Fibroblast of skin of right quadriceps (primary cell): ENCODE measurements at regions not wholly inside any gene's neighbourhood (a gene's known extent, or its start where the extent isn't known, plus 50 kb on each side); places are given as distances from the start of the nearest gene placed in this dataset.
"Not testable (repeated sequence)": the region's sequence is repeated elsewhere in the genome, so short reads cannot be mapped to it uniquely, and the experiment has no call there.

Experiments used
- DNase-seq: peaks from one replicate; pipeline ENCODE4 v3.0.0-alpha.2; 2013

DNA sequence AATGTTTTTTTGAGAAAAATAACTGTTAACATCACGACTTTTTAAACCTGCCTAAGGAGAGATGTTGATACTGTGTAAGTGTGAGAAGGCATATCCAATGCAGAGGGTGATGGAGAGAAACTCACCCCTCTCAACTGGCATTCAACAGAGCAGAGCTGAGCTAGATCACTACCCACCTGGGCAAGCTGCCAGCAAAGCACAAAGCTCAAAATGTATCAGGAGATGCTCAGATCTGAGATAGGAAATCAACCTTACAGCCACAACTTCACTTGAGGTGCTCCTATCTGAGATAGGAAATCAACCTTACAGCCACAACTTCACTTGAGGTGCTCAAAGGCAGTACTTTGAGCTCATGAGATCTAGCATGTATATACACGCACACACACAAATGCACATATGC is 151.5 kb upstream of the PDE1C start:
- DNase-seq, result no peak

DNA sequence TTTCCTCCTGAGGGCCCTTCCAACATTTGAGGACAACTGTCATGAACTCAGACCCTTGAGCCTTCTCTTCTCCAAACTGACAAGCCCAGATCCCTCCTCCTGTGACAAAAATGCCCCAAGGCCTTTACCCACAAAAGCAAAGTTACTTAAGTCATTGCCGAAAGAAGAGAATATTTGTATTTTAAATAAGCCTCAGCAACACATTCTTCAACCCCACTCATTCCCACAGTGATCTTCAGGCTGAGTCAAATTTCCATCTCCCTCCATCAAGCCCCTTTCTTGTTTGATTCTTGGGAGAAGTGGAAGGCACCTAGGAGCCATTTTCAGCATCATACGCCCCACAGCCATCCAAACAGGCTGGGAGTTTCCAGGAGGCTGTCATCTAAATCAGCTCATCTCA is 150.8 kb upstream of the PDE1C start:
- DNase-seq, result no peak

DNA sequence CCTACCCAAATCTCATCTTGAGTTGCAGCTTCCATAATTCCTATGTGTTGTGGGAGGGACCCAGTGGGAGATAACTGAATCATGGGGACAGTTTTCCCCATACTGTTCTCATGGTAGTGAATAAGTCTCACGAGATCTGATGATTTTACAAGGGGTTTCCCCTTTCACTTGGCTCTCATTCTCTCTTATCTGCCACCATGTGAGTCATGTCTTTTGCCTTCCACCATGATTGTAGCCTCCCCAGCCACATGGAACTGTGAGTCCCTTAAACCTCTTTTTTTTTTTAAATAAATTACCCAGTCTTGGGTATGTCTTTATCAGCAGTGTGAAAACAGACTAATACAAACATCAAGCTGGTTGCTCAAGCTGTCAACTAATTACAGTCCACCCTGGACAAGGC is 149.6 kb upstream of the PDE1C start:
- not testable (repeated sequence) for DNase-seq

DNA sequence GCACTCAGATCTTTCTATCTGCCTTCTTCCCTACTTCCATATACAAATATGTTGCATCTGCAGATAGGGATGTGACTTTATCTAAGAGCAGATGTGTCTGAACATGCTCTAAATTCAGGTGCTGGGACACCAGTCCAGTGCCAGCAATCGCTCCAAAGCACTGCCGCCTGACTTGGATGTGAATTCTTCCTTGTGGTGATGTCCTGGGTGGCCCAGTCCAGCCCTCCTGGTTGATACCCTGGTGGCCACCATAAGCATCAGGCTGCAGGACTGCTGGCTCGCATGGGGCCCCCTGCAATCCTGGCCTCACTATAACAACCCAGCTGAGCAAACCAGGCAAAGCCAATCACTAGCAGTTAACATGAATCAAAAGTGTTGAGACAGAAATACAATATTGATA is 149.2 kb upstream of the PDE1C start:
- no peak for DNase-seq

DNA sequence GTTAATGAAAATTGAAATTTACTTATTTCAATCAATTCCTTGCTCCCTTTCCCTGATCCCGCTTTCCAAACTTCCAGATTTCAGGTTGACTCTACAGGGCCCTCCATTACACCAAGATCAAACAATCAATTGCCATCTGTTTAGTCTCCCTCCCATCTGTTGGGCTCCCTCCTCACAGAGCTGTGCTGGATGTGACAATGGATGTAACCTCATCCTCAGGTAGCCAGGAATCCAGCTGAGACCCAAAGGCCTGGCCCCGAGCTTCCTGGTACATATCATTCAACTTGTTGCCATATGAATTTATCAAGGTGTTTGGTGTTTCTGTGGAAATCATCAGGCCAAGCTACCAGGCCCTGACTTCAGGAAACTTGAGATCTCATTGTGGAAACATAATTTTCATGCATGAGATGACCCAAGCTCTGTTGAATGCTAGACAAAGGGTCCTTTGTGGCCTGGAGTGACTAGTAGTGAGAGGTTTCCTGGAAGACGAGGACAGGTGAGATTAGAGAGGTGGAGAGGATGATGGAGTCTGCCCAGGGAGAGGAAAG is 148.6 kb upstream of the PDE1C start:
- no peak for DNase-seq

DNA sequence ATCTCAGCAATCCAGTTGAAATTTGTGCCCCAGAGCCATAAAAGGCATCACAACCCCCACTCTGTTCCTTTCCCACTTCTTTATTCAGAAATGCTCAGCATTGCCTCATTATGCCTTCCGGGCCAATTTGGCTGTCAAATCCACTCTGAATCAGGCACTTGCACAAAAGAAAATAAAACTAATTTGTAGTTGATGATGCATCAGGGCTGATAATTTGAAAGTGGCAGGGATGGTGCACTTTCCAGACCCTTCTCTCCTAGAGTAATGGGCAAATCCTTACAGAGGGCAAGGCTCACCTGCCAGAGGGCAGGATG is 147.9 kb upstream of the PDE1C start:
- DNase-seq, result no peak

DNA sequence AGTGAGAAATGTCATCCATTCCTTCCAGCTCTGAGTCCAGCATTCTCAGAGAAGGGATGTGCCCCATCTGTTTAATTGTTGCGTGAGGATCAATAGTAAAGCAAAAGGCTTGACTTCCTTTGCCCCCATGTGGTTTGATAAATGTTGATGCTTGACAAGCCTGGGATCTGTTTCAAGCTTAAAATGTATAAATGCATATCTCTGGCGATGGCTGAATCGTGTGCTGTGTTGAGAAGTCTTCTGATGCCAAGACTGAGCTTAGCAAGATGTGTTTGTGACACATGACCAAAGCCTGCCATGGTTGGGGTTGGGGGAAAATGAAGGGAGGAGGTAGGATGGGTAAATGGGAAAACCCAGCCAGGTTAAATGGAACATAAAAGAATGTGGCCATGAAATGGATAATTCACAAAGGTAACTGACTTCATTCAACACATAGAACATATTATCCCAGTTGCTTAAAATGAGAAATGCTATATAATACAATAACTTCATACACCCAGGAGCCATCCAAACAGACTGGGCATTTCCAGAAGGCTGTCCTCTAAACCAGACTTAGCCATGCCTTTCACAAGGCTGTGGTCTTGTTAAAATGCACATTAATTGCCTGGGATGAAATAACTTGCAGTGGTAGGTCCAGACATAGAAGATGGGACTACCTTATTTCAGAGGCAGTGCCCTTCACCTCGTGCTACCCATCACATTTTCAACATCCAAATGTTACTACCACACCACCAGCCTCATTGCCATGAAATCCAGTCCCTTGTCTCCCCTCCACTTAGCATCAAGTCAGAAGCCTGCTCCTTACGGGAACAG is 147.3 kb upstream of the PDE1C start:
- no peak for DNase-seq

DNA sequence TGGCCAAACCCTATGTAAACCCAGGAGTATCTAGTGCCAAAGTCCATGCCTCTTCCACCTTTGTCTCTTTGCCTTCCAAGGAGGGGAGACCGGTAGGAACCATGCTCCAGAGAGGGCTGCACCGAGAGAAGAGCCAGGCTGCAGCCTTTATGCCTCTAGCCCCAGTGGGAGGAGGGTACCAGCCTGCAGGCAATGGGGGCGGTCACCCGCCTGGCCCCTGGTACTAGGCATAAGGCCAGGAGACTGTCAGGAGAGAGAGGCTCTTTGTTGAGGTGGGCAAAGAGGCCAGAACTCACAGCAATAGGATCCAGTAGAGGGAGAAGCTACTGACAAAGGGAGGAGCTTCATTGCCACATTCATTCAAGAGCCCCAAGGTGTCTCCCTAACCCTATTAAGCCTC is 146.6 kb upstream of the PDE1C start:
- no peak for DNase-seq

DNA sequence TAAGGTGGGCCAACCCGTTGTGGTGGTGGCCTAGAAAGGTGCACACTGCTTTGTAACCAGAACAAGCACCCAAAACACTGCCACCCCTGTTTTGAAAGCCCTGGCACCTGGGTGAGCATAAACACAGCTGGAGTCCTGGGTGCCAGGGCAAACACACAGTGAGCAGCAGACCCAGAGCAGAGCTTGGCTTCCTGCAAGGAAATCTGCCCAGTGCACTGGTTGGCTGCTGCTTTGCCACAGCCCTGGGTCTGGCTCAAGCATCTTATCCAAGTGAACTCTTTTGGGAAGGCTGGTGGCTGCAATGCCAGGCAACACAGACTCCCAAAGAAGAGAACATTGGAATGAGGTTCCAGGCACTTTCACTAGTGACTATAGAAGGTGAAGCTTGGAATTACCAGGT is 145.5 kb upstream of the PDE1C start:
- no peak for DNase-seq

DNA sequence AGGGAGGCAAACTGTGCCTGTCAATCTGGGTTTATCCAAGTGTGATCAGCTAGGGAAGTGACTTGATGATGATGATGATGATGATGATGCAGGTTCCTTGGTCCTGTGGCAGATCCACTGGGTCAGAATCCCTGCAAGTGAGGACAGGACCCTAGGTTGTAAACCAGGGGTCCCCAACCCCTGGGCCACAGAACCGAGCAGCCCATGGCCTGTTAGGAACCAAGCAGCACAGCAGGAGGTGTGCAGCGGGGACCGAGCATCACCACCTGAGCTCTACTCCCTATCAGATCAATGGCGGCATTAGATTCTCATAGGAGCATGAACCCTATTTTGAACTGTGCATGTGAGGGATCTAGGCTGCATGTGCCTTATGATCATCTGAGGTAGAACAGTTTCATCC is 144.7 kb upstream of the PDE1C start:
- DNase-seq, result no peak

DNA sequence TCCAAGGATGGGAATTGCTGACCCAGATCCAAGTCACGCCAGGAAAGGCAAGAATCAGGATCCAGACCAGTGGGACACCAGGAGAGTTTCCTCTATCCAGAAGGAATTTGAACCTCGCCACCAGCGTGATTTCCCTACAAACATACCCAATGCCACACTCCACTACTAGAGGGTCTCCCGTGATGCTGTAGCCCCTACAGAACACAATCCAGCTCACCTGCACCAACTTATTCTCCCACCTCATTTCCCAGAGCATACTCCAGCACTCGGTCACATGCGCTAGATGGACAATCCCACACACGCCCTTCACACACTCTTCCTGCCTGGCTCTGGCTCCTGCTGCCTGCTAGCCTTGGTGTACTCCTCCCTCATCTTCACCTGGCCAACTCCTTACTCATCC is 142.1 kb upstream of the PDE1C start:
- no peak for DNase-seq

DNA sequence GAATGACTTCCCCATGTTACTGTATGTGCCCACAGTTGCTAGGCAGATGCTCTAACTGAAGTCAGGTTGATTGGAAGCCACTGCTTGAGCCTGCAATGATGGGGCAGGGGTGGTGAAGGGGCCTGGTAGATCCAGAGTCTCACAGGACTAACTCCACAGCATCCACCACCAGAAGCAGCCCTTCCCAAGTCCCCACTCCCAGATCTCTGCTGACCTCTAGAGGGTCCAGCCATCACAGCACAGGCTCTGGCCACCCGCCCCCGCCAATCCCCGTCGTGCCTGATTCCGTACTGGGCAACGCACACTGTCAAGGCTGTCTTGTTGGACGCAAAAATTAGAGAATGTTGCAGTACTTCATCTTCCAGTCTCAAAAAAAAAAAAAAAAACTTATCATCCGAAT is 136.8 kb upstream of the PDE1C start:
- peak; percentile 6 for DNase-seq

DNA sequence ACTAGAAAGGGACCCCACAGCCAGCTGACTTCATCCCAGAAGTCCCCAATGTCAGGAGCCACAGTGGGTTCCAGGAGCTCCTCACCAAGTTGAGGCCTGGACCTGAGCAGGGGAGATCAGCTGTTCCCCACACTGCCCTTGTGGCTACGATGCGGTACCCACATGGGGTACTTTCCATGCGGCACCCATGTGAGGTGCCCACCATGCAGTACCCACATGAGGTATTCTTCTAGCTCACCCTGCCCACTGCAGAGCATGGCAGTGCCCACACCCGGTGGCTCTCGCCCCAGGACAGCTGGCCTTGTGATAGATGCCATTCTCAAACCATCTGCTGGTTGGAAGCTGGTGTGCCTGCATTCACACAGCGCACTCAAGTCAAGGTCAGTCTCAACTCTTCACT is 136.3 kb upstream of the PDE1C start:
- DNase-seq, result no peak

DNA sequence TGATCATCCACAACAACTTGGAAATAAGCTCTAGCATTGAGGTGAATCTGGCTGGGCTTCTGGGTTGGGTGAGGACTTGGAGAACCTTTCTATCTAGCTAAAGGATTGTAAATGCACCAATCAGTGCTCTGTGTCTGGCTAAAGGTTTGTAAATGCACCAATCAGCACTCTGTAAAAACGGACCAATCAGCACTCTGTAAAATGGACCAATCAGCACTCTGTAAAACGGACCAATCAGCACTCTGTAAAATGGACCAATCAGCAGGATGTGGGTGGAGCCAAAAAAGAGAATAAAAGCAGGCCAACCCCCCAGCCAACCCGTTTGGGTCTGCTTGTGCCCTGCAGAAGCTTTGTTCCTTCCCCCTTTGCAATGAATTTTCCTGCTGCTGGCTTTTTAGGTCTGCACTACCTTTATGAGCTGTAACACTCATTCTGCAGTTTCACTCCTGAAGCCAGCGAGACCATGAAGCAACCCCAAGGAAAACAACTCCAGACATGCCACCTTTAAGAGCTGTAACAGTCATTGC is 135.2 kb upstream of the PDE1C start:
- not testable (repeated sequence) for DNase-seq

DNA sequence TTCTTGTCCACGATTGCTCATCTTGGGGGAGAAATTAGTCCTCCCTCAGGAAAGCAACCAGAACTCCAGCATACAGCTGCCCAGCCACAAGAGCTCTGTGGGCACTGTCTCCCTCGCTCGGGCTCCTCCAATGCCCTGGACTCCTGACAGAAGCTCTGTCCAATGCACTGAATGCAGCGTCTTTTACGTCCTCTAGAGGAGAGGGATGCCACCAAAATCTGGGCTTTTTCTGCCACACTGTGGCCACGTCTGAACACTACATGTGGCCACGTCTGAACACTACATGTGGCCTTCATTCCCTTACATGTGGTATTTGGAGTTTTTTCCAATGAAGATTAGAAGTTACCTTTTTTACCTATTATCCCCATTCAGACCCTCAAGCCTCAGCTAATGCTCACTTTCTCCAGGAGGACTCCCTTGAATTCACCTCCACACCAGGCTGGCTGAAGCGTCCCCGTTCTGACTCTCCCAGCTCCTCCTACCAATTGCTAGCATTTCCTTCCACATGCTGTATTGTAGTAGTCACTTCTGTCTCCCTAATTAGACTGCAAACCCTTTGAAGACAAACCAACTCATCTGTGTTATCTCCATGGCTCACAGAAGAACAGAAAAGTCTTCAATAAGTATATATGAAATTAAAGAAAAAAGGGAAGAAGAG is 134.3 kb upstream of the PDE1C start:
- peak; percentile 78 for DNase-seq

DNA sequence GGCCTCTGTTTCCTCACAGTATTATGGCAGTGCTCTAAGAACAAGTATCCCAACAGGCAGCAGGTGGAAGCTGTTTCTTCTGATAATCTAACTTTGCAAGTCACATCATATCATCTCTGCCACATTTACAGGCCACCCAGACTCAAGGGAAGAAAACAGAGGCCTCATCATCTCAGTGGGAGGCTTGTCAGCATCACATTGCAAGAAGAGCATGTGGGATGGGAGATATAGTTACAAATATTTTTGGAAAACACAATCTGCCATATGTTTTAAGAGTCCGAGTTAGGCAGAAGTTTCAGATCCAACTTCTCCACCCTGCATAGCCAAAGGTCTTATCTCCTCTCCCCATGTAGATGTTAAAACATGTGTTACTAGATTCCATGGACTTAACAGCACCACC is 130.4 kb upstream of the PDE1C start:
- DNase-seq, result no peak

DNA sequence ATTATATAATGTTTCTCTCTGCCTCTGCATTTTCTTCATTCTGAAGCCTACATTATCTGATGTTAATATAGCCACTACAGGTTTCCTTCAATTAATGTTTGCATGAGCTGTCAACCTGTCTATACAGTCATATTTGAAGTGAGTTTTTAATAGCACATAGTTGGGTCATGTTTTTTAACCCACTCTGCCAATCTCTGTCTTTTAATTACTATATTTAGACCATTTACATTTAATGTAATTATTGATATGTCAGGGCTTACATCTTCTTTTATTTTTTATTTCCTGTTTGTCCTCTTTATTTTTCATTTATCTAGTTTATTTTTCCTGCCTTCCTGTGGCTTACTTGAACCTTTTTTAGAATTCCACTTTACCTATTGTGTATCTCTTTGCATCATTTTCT is 124.3 kb upstream of the PDE1C start:
- no peak for DNase-seq

DNA sequence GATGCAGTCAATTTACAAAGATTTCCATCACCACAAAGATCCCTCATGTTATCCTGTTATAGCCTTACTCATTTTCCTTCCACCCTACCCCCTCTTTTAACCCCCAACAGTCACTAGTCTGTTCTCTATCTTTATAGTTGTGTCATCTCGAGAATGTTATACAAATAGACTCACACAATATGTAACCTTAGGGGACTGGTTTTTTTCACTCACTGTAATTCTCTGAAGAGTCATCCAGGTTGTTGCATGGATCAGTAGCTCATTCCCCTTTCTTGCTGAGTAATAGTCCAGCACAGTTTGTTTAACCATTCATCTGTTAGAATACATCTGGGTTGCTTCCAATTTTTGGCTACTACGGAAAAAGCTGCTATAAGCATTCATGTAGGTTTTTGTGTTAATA is 121.1 kb upstream of the PDE1C start:
- no peak for DNase-seq

DNA sequence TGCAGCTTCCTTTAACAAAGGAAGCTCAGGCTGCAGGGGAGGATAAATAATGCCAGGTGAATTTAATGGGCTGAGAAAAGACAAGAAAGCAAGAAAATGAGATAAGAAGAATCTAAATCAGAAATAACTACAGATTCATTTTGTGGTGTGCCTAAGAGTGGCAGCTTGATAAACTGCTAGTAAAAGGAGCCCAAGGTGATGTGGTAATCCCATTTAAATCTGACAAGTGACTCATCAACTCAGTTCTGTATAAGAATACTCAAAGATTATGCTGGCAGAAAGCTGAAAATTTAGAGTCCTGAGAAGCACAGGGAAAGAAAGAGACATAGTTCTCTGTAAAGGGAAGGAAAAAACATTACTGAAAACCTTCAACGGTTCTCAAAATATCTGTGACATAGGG is 109.4 kb upstream of the PDE1C start:
- no peak for DNase-seq

DNA sequence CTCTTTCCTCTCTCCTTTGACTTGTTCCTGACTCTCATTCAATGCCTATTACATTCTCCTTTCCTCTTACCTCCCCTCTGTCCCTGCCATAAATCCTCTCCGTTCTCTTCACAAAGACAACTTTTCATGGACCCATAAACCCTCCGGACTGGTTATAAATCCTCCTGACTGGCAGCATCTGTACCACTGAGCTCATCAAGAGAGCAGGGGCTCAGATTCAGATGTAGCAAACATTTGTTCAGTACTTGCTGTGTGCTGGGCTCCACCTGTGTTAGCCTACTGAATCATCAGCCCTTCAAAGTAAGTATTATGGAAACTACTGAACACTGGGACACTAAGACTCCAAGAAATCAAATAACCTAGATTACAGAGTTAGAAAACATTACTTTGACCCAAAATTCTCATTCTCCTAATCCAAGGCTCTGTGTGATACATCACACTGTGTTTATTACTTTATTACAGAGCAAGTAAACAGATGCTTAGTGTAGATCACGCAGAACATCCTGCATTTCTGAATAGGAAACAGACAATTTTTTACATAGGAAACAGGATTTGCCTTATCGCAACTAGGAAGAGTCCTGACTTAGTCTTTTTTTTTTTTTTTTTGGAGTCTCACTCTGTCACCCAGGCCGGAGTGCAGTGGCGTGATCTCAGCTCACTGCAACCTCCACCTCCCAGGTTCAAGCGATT is 108.6 kb upstream of the PDE1C start:
- no peak for DNase-seq

DNA sequence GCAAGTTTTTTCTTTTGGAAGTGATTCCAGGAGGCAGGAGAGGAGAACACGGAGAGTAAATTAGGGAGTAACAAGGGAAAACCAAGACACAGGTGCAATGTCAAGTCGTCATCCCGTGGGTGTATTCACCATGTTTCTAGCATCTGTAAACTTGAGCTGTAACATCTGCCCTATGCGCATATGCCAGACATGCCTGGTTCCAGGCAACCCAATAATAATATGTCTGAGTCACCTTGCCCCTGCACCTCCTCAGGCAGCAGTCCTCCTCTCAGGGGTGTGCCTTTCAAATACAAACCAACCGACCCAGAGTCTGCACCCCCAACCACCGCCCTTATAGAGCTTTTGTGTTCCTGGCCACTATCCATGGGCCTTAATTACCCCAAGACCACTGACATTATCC is 107.0 kb upstream of the PDE1C start:
- no peak for DNase-seq

DNA sequence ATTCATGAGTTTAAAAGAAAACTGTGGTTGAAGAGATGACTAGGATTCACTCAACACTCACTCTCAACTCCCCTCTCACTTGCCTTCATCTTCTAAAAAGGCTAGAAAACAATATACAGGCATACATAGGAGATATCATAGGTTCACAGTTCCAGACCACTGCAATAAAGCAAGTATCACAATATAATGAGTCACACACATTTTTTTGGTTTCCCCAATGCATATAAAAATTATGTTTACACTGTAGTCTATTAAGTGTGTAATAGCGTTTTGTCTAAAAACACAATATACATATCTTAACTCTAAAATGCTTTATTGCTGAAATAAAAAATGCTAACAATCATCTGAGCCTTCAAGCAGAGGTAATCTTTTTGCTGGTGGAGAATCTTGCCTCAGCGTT is 104.9 kb upstream of the PDE1C start:
- no peak for DNase-seq

DNA sequence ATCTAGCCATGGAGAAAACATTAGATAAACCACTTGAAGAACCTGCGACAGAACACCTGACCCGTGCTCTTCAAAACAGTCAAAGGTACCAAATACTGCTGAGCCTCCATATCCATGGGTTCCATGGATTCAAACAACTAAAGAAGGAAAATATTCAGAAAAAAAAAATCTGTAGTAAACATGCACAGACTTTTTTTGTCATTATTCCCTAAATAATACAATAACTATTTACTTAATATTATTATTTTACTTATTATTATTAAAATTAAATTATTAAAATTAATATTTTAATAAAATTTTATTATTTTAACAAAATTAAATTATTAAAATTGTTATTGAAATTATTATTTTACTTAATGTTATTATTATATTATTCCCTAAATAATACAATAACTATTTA is 101.0 kb upstream of the PDE1C start:
- DNase-seq, result no peak

DNA sequence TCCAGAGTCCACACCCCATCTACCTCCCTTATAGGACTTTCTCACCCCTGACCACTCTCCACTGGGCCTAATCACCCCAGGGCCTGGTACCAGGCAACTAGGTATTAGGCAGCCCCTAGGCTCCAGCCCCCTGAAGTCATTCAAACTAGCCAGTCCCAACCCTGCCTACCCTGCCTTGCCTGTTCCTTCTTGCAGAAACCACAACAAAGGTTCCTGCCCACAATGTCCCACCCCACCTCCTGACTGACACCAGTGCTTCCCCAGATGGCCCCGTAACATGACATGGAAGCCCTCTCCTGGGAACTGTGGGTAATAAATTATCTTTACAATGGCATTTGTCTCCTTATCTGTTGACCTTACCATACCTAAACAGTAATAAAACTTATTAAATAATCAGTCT is 100.6 kb upstream of the PDE1C start:
- DNase-seq, result no peak
